GDM1 (cell line): ENCODE measurements at regions not wholly inside any gene's neighbourhood (a gene's known extent, or its start where the extent isn't known, plus 50 kb on each side); places are given as distances from the start of the nearest gene placed in this dataset.
"Not testable (repeated sequence)": the region's sequence is repeated elsewhere in the genome, so short reads cannot be mapped to it uniquely, and the experiment has no call there.

Experiments
- DNase-seq: peaks from one replicate; lab custom pipeline; 2025; lab: John Stamatoyannopoulos, UW

- DNase-seq = not testable (repeated sequence)
Measured at GRCh38 chrX:138282598-138283150, 428.8 kb downstream of the FGF13 start.

DNA sequence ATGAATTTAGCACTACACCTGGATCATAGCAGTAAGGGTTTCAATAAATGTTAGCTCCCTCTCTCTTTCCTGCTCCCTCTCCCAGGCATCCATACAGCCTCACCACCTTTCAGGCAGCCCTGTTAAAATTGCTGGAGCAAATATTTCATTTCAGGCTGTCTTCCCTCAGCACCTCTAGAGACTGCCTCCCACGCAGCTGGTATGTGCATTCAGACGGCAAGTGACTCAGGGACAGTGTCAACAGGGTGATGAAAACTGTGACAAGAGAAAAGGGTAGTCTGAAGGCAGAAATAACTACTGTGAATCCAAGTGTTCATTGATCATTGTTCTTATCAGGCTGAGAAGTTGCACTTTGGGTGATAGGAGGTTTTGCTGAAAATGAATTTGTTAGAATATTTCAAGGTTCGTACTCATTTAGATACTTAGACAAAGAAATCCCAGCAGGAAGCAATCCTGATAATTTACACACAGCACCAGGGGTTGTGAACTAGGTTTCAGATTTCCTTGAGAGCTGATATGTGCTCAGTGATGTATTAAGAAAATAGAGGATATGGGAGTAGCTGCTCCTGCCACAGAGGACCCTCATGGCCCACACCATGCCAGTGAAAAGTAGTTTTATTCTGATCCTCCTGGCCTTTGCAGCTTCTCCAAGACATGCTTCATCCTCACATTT lies 424.2 kb downstream of the FGF13 start:
- DNase-seq = no peak

- DNase-seq = no peak
Measured at GRCh38 chrX:138294951-138295350, 416.6 kb downstream of the FGF13 start.

GRCh38 chrX:138298268-138298667 lies 413.2 kb downstream of the FGF13 start:
- no peak for DNase-seq

DNA sequence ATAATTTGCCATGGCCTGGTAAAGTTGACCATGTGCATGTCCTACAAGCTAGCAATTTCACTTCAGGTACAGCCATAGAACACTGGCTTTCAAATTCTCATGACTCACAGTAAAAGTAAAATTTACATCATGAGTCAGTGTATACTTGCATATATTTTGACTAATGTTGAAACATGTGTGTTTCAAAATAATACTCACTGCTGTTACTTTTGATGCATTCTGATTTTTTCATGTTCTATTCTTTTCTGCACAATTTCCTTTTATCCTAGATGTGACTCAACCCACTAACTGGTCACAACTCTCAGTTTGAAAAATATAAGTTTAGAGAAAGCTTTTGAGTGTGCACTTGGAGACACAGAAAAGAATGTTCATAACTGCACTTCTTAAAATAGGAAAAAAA lies 365.7 kb downstream of the FGF13 start:
- no peak for DNase-seq

- DNase-seq = no peak
Measured at GRCh38 chrX:138349351-138349750, 362.2 kb downstream of the FGF13 start.

- DNase-seq = no peak
Measured at GRCh38 chrX:138378876-138379275, 332.6 kb downstream of the FGF13 start.

GRCh38 chrX:138408101-138408500 lies 303.4 kb downstream of the FGF13 start:
- DNase-seq = no peak

DNA sequence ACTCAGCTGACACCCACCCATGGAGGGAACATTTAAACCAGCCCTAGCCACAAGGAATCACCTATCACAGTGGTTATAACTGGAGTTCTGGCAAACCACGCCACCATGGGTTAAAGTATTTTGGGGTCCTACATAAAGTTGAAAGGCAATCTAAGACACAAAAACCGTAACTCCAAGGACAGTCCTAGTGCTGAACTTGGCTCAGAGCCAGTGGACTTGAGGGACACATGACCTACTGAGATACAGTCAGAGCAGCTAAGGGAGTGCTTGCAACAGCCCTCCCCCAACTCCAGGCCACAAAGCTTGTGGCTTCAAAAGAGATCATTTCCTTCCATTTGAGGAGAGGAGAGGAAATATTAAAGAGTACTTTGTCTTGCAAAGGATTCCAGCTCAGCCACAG lies 300.5 kb downstream of the FGF13 start:
- DNase-seq = no peak
